Progenitor cell of endocrine pancreas (in vitro differentiated cells): ENCODE measurements at regions not wholly inside any gene's neighbourhood (a gene's known extent, or its start where the extent isn't known, plus 50 kb on each side); places are given as distances from the start of the nearest gene placed in this dataset.
"Not testable (repeated sequence)": the region's sequence is repeated elsewhere in the genome, so short reads cannot be mapped to it uniquely, and the experiment has no call there.

Experiments
- DNase-seq: peaks from one replicate; pipeline ENCODE4 v3.0.0; 2021; ENCODE audit warnings: low spot score; ENCODE audit not compliant: unreplicated experiment
- H3K27ac Mint-ChIP-seq: 2 replicates; pipeline ENCODE4 v1.8.0; 2021; ENCODE audit warnings: mild to moderate bottlenecking, moderate library complexity, mixed read lengths
- H3K27me3 Mint-ChIP-seq: 2 replicates; pipeline ENCODE4 v1.8.0; 2021; ENCODE audit warnings: mixed read lengths
- H3K36me3 Mint-ChIP-seq: 2 replicates; pipeline ENCODE4 v1.8.0; 2022; ENCODE audit warnings: mixed read lengths; ENCODE audit not compliant: insufficient read depth
- H3K4me1 Mint-ChIP-seq: 2 replicates; pipeline ENCODE4 v1.8.0; 2021; ENCODE audit warnings: low read depth, mixed read lengths
- H3K4me3 Mint-ChIP-seq: 2 replicates; pipeline ENCODE4 v1.8.0; 2021; ENCODE audit warnings: low read depth, mild to moderate bottlenecking, moderate library complexity, mixed read lengths
- H3K9me3 Mint-ChIP-seq: 2 replicates; pipeline ENCODE4 v1.8.0; 2021; ENCODE audit warnings: low read depth, mixed read lengths
- CTCF ChIP-seq: fragments of 200-600 bp; sonication (generic); IDR thresholded peaks from one replicate; pipeline ENCODE4 v1.5.0; 2021; ENCODE audit warnings: antibody characterized with exemption, mild to moderate bottlenecking; ENCODE audit not compliant: unreplicated experiment

- Mint-ChIP-seq H3K4me1 (peaks cover 17% of the 10 kb centered on the region), H3K9me3 (peaks cover 5% of the 10 kb centered on the region), H3K27ac (no peak overlapping the region), H3K4me3 (no peak overlapping the region), H3K27me3 (no peaks in the 10 kb centered on the region), H3K36me3 (no peaks in the 10 kb centered on the region)
- no peak for DNase-seq
- TF ChIP-seq CTCF: no peak
Observed at GRCh38 chr9:75545287-75545686, 345.2 kb upstream of the PCSK5 start.

GRCh38 chr9:75548871-75549270 lies 341.6 kb upstream of the PCSK5 start:
- Mint-ChIP-seq H3K4me3 (no peak overlapping the region), H3K4me1 (peaks cover 16% of the 10 kb centered on the region), H3K36me3 (no peaks in the 10 kb centered on the region), H3K27me3 (no peaks in the 10 kb centered on the region), H3K27ac (no peak overlapping the region), H3K9me3 (peaks cover 5% of the 10 kb centered on the region)
- no peak for TF ChIP-seq CTCF
- no peak for DNase-seq

GRCh38 chr9:75551861-75552260 lies 338.6 kb upstream of the PCSK5 start:
- Mint-ChIP-seq H3K27ac (no peak overlapping the region), H3K36me3 (no peaks in the 10 kb centered on the region), H3K4me1 (peaks cover 5% of the 10 kb centered on the region), H3K9me3 (peaks cover 5% of the 10 kb centered on the region), H3K27me3 (no peaks in the 10 kb centered on the region), H3K4me3 (no peak overlapping the region)
- TF ChIP-seq CTCF: no peak
- DNase-seq: no peak

- TF ChIP-seq CTCF: no peak
- Mint-ChIP-seq H3K27me3 (no peaks in the 10 kb centered on the region), H3K9me3 (peaks cover 12% of the 10 kb centered on the region), H3K27ac (no peak overlapping the region), H3K4me1 (peaks cover 5% of the 10 kb centered on the region), H3K36me3 (no peaks in the 10 kb centered on the region), H3K4me3 (no peak overlapping the region)
- no peak for DNase-seq
Observed at GRCh38 chr9:75552941-75553340, 337.5 kb upstream of the PCSK5 start.

- DNase-seq, H3K36me3 Mint-ChIP-seq, H3K27me3 Mint-ChIP-seq: not testable (repeated sequence)
- Mint-ChIP-seq H3K4me3 (peak overlapping the region; percentile 22), H3K27ac (peak overlapping the region; percentile 14), H3K4me1 (peaks cover 16% of the 10 kb centered on the region), H3K9me3 (peaks cover 25% of the 10 kb centered on the region)
Observed at GRCh38 chr9:75566813-75567212, 323.7 kb upstream of the PCSK5 start.

GRCh38 chr9:75570538-75570937 lies 319.9 kb upstream of the PCSK5 start:
- H3K36me3 Mint-ChIP-seq: peaks cover 4% of the 10 kb centered on the region
- H3K27me3 Mint-ChIP-seq: no peaks in the 10 kb centered on the region
- H3K4me3 Mint-ChIP-seq: no peak overlapping the region
- H3K27ac Mint-ChIP-seq: no peak overlapping the region
- peaks cover 9% of the 10 kb centered on the region for H3K9me3 Mint-ChIP-seq
- peaks cover 23% of the 10 kb centered on the region for H3K4me1 Mint-ChIP-seq
- no peak for TF ChIP-seq CTCF
- DNase-seq: no peak
